ENCODE measurements at regions not wholly inside any gene's neighbourhood (a gene's known extent, or its start where the extent isn't known, plus 50 kb on each side); places are given as distances from the start of the nearest gene placed in this dataset.

GRCh38 chr18:10124557-10124956 lies 210.7 kb downstream of the VAPA start:
- RAD21 ChIA-PET (ENCODE audit: low non-redundant PET in 1 of 2, low total read pairs in 2 of 2, uncharacterized antibody in 2 of 2, unreplicated experiment in 2 of 2) = no interaction called here
- Histone ChIP-seq H3K27ac (ENCODE audit: low read depth, low read length) (no peak overlapping the region), H3K9ac (ENCODE audit: low read length) (no peak overlapping the region), H3K9me3 (ENCODE audit: control insufficient read depth in 1 of 2, insufficient read depth in 1 of 2, low read depth in 1 of 2, low read length in 2 of 2) (peaks cover 0 to 3% of the 10 kb centered on the region in 2 experiments; a peak in 1 of 4 replicates), H2AFZ (ENCODE audit: low read depth, low read length, poor library complexity, severe bottlenecking) (no peak overlapping the region), H3K27me3 (ENCODE audit: insufficient read depth, low read length) (peaks cover 19% of the 10 kb centered on the region; the same call in 1 of the 2 replicates), H4K20me1 (ENCODE audit: insufficient read depth) (no peaks in the 10 kb centered on the region), H3K4me3 (replicated peaks in 1 of 2; ENCODE audit: low read depth in 1 of 2, low read length in 2 of 2) (no peak overlapping the region), H3K4me1 (ENCODE audit: control insufficient read depth in 1 of 2, insufficient read depth in 2 of 2, low read length in 2 of 2) (peaks cover 0 to 6% of the 10 kb centered on the region in 2 experiments; a peak in 1 of 4 replicates), H3K9me2 (ENCODE audit: insufficient read depth) (no peaks in the 10 kb centered on the region), H3K4me2 (ENCODE audit: low read length) (no peak overlapping the region), H3K79me2 (ENCODE audit: insufficient read depth, low read length) (no peaks in the 10 kb centered on the region), H3K36me3 (ENCODE audit: control insufficient read depth in 1 of 2, insufficient read depth in 2 of 2, low read length in 2 of 2) (no peaks in the 10 kb centered on the region)
- ATAC-seq = no peak
- TF ChIP-seq, protein P1, sequence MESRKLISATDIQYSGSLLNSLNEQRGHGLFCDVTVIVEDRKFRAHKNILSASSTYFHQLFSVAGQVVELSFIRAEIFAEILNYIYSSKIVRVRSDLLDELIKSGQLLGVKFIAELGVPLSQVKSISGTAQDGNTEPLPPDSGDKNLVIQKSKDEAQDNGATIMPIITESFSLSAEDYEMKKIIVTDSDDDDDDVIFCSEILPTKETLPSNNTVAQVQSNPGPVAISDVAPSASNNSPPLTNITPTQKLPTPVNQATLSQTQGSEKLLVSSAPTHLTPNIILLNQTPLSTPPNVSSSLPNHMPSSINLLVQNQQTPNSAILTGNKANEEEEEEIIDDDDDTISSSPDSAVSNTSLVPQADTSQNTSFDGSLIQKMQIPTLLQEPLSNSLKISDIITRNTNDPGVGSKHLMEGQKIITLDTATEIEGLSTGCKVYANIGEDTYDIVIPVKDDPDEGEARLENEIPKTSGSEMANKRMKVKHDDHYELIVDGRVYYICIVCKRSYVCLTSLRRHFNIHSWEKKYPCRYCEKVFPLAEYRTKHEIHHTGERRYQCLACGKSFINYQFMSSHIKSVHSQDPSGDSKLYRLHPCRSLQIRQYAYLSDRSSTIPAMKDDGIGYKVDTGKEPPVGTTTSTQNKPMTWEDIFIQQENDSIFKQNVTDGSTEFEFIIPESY (IDR thresholded peaks at IDR 0.05; ENCODE audit: extremely low read depth, insufficient replicate concordance, low read length) = no peak
- TF ChIP-seq CTCF (IDR thresholded peaks at IDR 0.05 in 2 of 3, conservative IDR thresholded peaks at IDR 0.05 in 1 of 3; ENCODE audit: borderline replicate concordance in 1 of 3, insufficient read depth in 1 of 3, low read depth in 2 of 3, low read length in 2 of 3) (no peak), YY1 (IDR thresholded peaks at IDR 0.05; ENCODE audit: extremely low read depth, insufficient replicate concordance, low read depth, low read length) (no peak), ELF1 (IDR thresholded peaks at IDR 0.05; ENCODE audit: borderline replicate concordance, low read depth) (no peak), FOSL1 (IDR thresholded peaks at IDR 0.05; ENCODE audit: low read depth) (no peak), REST (IDR thresholded peaks at IDR 0.05; ENCODE audit: low read depth) (no peak), SRF (IDR thresholded peaks at IDR 0.05; ENCODE audit: low read depth) (no peak), JUND (IDR thresholded peaks at IDR 0.05) (no peak), EGR1 (IDR thresholded peaks at IDR 0.05; ENCODE audit: low read depth) (no peak), TCF7L2 (IDR thresholded peaks at IDR 0.05; ENCODE audit: borderline replicate concordance, extremely low read depth, insufficient read depth, insufficient read length) (no peak), POLR2A (IDR thresholded peaks at IDR 0.05; ENCODE audit: borderline replicate concordance, extremely low read depth, insufficient read depth, insufficient read length) (no peak), CEBPB (IDR thresholded peaks at IDR 0.05; ENCODE audit: low read depth) (no peak), SP1 (IDR thresholded peaks at IDR 0.05; ENCODE audit: low read depth) (no peak), POLR2AphosphoS5 (IDR thresholded peaks at IDR 0.05; ENCODE audit: low read depth, low read length) (no peak)
- intact Hi-C loops (cut with micrococcal nuclease) = no loop called here
- POLR2A ChIA-PET = no interaction called here
- BruUV-seq (replicated peaks) = no TSS peak
- no peak for DNase-seq (ENCODE audit: low read depth, low spot score)
- CTCF ChIA-PET = no interaction called here

Data from HCT116 (cell line).